Breast epithelium (tissue), 3 donors: ENCODE measurements at regions not wholly inside any gene's neighbourhood (a gene's known extent, or its start where the extent isn't known, plus 50 kb on each side); places are given as distances from the start of the nearest gene placed in this dataset.

Source experiments
- CTCF ChIP-seq, 3 donors: fragments of 450-650 bp; IDR thresholded peaks; one replicate each; pipeline ENCODE4 v1.5.1; 2016 to 2017; ENCODE audit warnings: antibody characterized with exemption in 3 of 3, mild to moderate bottlenecking in 3 of 3, moderate library complexity in 3 of 3
- POLR2A ChIP-seq: fragments of 450-650 bp; IDR thresholded peaks from one replicate; pipeline ENCODE4 v1.6.1; 2016; ENCODE audit warnings: antibody characterized with exemption, mild to moderate bottlenecking, moderate library complexity

DNA sequence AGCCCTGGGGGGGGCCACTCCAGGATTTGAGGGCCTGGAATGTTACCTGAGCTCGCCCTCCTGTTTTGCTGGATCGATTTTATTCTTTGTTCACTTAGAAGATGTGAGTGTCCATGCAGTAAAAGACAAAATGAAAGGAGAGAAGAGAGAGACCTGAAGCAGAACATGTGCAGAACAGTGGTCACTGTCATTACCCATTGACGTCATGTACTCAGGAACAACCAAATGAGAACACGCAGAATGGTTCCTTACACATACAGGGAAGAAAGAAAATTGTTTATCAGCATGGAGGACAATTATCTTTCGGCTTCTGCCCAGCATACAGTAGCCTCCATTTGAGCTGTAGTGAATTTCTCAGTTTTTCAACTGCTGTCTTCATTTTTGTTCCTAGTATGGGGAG is 258.1 kb downstream of the FNDC1 start:
- no peak for TF ChIP-seq CTCF (IDR thresholded peaks at IDR 0.05)
- TF ChIP-seq POLR2A: no peak
